ENCODE measurements at regions not wholly inside any gene's neighbourhood (a gene's known extent, or its start where the extent isn't known, plus 50 kb on each side); places are given as distances from the start of the nearest gene placed in this dataset.

- TF ChIP-seq CTCF (IDR thresholded peaks at IDR 0.05; ENCODE audit: low read depth, low read length, poor library complexity, severe bottlenecking) = no peak
- no peak for TF ChIP-seq EZH2phosphoT487 (IDR thresholded peaks at IDR 0.05; ENCODE audit: borderline replicate concordance, low read length)
Measured at GRCh38 chr20:48090784-48091183, 305.5 kb upstream of the SULF2 start.
